ENCODE measurements at regions not wholly inside any gene's neighbourhood (a gene's known extent, or its start where the extent isn't known, plus 50 kb on each side); places are given as distances from the start of the nearest gene placed in this dataset.
"Not testable (repeated sequence)": the region's sequence is repeated elsewhere in the genome, so short reads cannot be mapped to it uniquely, and the experiment has no call there.

DNA sequence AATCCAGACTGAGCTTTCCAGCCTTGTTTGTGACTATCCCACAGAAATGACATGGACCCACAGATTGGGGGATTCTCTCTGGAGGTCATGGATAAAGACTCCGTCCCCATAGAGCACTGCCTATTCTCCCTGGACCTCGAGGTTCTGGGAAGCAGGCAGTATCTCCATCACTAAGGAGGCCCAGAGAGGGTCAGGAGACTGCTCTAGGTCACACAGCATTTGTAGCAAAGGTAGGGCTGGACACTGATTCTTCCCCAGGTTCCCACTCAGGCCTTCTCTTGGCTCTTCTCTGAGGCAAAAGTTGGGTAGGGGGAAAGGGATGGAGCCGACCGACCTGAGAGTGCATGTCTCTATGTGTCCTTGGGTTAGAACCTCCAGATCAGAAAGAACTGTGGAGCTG lies 80.9 kb downstream of the PTPRS start:
- no peak for DNase-seq (ENCODE audit: low read depth)

DNA sequence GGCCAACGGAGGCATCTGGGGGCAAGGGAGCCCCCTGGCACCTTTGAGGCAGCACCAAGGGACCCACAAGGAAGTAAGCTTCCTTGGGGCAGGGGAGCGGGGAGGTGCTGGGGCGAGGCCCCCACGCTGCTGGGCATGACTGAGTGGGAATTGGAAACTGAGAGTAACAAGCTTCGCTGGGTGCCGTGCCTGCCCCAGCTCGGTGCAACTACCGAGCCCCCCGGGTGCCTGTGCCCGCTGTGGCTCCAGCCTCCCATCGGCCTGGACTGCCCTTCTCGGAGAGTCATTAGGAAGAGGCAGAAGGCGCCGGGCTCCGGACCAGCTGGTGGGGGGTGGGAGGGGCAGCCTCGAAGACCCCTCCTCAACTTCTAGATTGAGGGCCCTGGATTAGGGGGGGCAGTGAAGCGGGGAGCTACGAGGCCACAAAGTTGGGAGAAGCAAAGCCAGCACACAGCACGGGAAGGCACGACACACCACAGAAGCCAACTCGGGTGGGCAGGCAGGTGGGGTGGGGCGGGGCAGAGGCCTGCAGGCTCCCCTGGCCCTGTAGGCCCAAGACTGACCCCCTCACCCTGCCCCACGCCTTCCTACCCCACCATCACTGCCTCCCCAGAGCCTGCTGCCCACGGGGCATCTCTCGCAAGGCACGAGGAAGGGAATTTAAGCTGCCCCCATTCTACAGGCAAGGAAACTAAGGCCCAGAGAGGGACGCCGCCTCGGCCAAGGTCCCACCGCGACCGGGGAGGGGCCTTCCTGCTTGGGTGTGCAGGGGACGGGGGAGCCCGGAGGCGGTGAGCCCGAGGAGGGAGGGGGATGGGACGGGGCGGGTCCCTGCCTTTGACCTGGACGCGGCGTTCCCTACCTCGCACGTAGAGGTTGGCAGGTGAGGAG lies 83.2 kb downstream of the PTPRS start:
- no peak for DNase-seq (ENCODE audit: low read depth)

- no peak for DNase-seq (ENCODE audit: low read depth)
These were observed 84.9 kb downstream of the PTPRS start for GRCh38 chr19:5255602-5256231.

GRCh38 chr19:5254944-5255343 lies 85.7 kb downstream of the PTPRS start:
- no peak for DNase-seq (ENCODE audit: low read depth)

DNA sequence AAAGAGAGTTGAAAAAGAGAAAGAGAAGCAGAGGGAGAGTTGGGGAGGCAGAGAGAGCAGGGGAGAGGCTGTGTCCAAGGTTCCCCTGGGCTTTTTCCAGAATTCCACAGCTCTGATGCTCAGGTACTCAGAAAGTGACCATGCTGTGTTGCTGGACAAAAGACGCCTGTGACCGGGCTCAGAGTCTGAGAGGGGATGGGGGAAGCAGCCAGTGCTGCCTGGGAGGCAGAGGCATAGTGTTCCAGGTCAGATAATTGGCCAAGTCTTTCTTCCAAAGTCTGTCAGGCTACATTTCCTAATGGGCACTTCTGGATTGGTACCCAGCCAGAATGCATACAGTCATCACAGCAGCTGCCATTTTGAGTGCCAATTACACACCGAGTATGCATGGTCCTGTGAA lies 86.1 kb downstream of the PTPRS start:
- DNase-seq (ENCODE audit: low read depth), result no peak

GRCh38 chr19:5253406-5254110 lies 87.1 kb downstream of the PTPRS start:
- no peak for DNase-seq (ENCODE audit: low read depth)

DNA sequence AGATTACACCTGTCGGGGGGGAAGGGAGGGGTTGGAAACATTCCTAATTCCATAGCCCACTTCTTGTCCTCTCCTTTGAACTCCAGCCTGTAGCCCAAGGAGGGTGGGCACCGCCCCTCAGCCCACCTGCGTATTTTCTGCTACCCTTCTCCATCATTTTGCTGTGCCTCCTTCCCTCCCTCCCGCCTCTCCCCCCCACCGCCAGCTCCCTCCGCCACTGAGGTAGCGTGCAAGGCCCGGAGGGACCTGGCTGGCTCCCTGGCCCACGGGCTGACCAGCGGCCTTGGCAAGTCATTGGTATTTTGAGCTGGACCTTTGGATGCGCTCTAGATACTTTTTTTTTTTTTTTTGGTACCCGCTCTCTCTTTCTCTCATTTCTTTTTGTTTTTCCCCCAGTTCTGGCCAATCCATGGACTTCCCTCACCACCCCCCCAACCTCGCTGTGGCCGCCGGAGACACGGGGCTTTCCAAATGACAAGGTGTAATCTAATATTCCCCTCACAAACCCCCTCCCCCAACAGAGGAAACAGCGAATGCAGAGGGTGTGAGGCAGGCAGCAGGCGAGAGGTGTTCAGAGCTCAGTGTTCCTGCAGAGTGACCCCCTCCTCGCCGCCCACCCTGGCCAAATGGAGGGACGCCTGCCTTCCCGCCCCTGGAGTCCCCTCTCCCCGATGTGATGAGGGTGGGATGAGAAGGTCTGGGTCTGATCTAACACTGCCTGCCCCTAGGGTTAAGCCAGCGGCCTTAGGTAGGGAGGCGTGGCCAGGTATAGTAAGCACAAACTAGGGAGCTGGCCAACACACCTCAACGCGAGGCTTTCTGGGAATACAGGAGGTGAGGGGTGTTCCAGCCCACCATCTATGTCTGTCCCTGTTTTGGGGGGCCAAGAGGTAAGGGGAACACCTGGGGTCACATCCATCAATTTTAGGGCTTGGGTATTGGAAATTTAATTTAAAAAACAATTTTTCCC lies 89.2 kb downstream of the PTPRS start:
- peak; percentile 29 for DNase-seq (ENCODE audit: low read depth)

GRCh38 chr19:5250127-5250659 lies 90.4 kb downstream of the PTPRS start:
- DNase-seq (ENCODE audit: low read depth), result no peak

- DNase-seq (ENCODE audit: low read depth), result no peak
These were observed 91.1 kb downstream of the PTPRS start for GRCh38 chr19:5249526-5249925.

DNA sequence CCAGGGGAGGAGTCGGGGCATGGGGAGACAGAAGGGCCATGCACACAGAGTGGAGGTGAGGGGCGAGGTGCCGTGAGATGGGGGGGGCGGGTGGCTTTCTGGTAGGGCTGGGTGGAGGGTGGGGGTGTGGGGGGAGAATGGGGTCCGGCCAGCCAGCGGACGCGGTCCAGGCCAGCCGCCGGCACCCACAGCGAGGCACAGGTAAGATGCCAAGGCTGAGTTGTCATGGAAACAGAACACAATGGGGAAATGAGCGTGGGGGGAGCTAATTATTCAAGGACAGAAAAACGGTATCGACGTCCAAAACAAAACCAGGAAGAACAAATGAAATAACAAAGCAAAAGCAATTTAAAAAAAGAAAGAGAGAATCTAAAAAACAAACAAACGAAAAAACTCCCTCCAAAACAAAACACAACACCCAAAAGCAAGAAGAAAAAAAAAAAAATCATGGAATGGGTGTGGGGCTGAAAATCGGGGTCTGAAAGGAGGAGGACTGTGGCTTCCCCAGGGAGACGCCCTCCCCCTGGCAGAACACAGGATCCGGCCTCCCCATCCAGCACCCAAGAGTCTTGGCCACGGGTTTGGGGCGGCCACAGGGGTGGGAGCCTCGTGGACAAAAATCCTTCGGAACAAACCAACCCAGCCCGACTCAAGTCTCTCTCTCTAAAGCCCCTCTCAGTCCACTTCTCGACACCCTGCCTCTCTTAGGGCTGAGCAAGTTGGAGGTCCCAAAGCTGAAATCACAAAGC lies 92.5 kb downstream of the PTPRS start:
- no peak for DNase-seq (ENCODE audit: low read depth)

- no peak for DNase-seq (ENCODE audit: low read depth)
These were observed 94.0 kb downstream of the PTPRS start for GRCh38 chr19:5246554-5247155.

DNA sequence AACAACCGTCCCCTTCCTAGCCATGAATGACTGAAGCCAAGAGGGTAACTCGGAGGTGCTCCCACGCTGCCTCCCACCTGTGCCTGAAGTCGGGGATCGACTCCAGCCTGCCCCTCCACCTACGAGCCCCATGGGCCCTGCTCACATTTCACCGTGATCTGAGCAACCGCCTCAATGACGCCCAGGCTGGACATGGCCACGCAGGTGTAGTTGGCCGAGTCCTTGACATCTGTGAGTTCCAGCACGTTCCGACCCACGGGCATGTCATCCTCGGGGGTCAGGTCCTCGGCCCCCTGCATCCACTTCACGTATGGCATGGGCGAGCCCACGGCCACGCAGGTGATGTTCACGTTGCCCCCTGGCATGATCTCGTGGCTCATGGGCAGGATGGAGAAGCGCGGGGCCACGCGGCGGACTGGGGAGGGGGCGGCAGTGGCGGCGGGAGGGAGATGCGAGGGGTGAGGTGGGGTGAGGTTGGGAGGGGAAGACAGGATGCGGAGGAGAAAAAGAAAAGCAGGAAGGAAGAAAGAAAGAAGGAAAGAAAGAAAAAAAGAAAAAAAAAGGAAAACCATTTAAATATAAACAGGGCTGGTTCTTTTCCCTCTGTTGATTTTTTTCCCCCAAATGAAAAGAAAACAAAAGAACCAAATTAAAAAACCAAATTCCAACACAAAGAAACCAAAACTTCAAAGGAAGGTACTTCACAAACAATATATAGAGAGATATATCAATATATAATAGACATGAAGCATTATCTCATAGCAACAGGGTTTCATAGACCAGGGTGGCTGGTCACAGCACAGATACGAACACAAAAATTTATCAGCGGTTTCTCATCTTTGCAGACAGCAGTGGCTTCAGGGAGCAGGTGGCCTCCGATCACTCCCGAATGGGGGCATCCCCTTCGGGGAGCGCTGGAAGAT lies 94.7 kb downstream of the PTPRS start:
- no peak for DNase-seq (ENCODE audit: low read depth)

GRCh38 chr19:5244351-5244750 lies 96.3 kb downstream of the PTPRS start:
- DNase-seq (ENCODE audit: low read depth), result no peak

DNA sequence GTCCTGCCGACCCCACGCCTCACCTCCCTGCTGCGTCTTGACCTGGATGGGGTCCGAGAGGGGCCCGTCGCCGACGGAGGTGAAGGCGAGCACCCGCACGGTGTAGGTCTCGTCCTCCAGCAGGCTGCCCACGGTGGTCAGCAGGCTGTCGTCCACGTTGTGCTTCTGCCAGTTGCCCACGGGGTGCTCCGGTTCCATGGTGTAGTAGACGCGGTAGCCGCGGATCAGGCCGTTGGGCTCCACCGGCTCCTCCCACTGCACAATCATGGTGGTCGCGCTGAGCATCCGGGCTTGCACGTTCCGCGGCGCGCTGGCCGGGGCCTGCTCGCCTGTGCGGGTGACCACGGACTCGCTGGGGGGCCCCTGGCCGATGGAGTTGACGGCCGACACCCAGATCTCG lies 96.7 kb downstream of the PTPRS start:
- DNase-seq (ENCODE audit: low read depth), result no peak

DNA sequence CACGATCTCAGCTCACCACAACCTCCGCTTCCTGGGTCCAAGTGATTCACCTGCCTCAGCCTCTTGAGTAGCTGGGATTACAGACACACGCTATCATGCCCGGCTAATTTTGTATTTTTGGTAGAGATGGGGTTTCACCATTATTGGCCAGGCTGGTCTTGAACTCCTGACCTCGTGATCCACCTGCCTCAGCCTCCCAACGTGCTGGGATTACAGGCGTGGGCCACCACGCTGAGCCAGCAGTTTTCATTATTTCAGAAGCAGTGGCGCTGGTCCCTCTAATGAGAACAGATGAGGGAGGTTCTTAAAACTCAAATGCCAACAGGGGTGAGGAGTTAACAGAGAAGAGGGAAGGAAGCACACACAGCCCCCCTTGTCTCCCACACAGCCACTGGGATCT lies 98.7 kb downstream of the PTPRS start:
- not testable (repeated sequence) for DNase-seq (ENCODE audit: low read depth)

- no peak for DNase-seq (ENCODE audit: low read depth)
These were observed 100.6 kb downstream of the PTPRS start for GRCh38 chr19:5240011-5240410.

- DNase-seq (ENCODE audit: low read depth), result no peak
These were observed 101.9 kb downstream of the PTPRS start for GRCh38 chr19:5238700-5239099.

- DNase-seq (ENCODE audit: low read depth), result no peak
These were observed 102.6 kb downstream of the PTPRS start for GRCh38 chr19:5237939-5238480.

Measured in Daoy (cell line).